ENCODE measurements at regions not wholly inside any gene's neighbourhood (a gene's known extent, or its start where the extent isn't known, plus 50 kb on each side); places are given as distances from the start of the nearest gene placed in this dataset.
"Not testable (repeated sequence)": the region's sequence is repeated elsewhere in the genome, so short reads cannot be mapped to it uniquely, and the experiment has no call there.

- DNase-seq: no peak
- intact Hi-C loops (cut with DNase I): no loop called here
Observed at GRCh38 chr18:1244397-1245122, 339.9 kb downstream of the ADCYAP1 start.

- intact Hi-C loops (cut with DNase I): no loop called here
- DNase-seq: no peak
Observed at GRCh38 chr18:1246827-1247226, 342.2 kb downstream of the ADCYAP1 start.

- intact Hi-C loops (cut with DNase I): no loop called here
- DNase-seq: no peak
Observed at GRCh38 chr18:1252534-1252933, 347.9 kb downstream of the ADCYAP1 start.

GRCh38 chr18:1252936-1253335 lies 348.3 kb downstream of the ADCYAP1 start:
- DNase-seq: no peak
- intact Hi-C loops (cut with DNase I): no loop called here

- intact Hi-C loops (cut with DNase I): no loop called here
- DNase-seq: no peak
Observed at GRCh38 chr18:1253827-1254226, 349.2 kb downstream of the ADCYAP1 start.

GRCh38 chr18:1261054-1261453 lies 356.4 kb downstream of the ADCYAP1 start:
- intact Hi-C loops (cut with DNase I): no loop called here
- DNase-seq: no peak

- intact Hi-C loops (cut with DNase I): no loop called here
- DNase-seq: no peak
Observed at GRCh38 chr18:1267021-1267420, 362.4 kb downstream of the ADCYAP1 start.

GRCh38 chr18:1270081-1270480 lies 365.4 kb downstream of the ADCYAP1 start:
- no peak for DNase-seq
- intact Hi-C loops (cut with DNase I): no loop called here

- intact Hi-C loops (cut with DNase I): no loop called here
Observed at GRCh38 chr18:1273469-1273868, 368.8 kb downstream of the ADCYAP1 start.

GRCh38 chr18:1292167-1292566 lies 387.5 kb downstream of the ADCYAP1 start:
- intact Hi-C loops (cut with DNase I): no loop called here
- DNase-seq: no peak

More at GRCh38 chr18:1273469-1273868, 368.8 kb downstream of the ADCYAP1 start:
- no peak for DNase-seq

GRCh38 chr18:1294229-1294628 lies 389.6 kb downstream of the ADCYAP1 start:
- no peak for DNase-seq
- intact Hi-C loops (cut with DNase I): no loop called here

GRCh38 chr18:1296237-1296636 lies 391.6 kb downstream of the ADCYAP1 start:
- no peak for DNase-seq
- intact Hi-C loops (cut with DNase I): no loop called here

- DNase-seq: no peak
- intact Hi-C loops (cut with DNase I): no loop called here
Observed at GRCh38 chr18:1302861-1303260, 398.2 kb downstream of the ADCYAP1 start.

- no peak for DNase-seq
- intact Hi-C loops (cut with DNase I): no loop called here
Observed at GRCh38 chr18:1304392-1304992, 399.8 kb downstream of the ADCYAP1 start.

GRCh38 chr18:1306641-1307040 lies 402.0 kb downstream of the ADCYAP1 start:
- no peak for DNase-seq
- intact Hi-C loops (cut with DNase I): no loop called here

GRCh38 chr18:1308686-1309085 lies 404.0 kb downstream of the ADCYAP1 start:
- DNase-seq: no peak
- intact Hi-C loops (cut with DNase I): no loop called here

GRCh38 chr18:1311376-1311775 lies 406.7 kb downstream of the ADCYAP1 start:
- no peak for DNase-seq
- intact Hi-C loops (cut with DNase I): no loop called here

GRCh38 chr18:1335345-1335744 lies 430.7 kb downstream of the ADCYAP1 start:
- DNase-seq; intact Hi-C loops (cut with DNase I): not testable (repeated sequence)

GRCh38 chr18:1350931-1351450 lies 446.3 kb downstream of the ADCYAP1 start:
- intact Hi-C loops (cut with DNase I): no loop called here
- DNase-seq: no peak

GRCh38 chr18:1353025-1353424 lies 448.4 kb downstream of the ADCYAP1 start:
- DNase-seq: no peak
- intact Hi-C loops (cut with DNase I): no loop called here

- no peak for DNase-seq
- intact Hi-C loops (cut with DNase I): no loop called here
Observed at GRCh38 chr18:1357724-1358123, 453.1 kb downstream of the ADCYAP1 start.

Measured in head of caudate nucleus (tissue), 42 donors.